Astrocyte of the cerebellum (primary cell): ENCODE measurements at regions not wholly inside any gene's neighbourhood (a gene's known extent, or its start where the extent isn't known, plus 50 kb on each side); places are given as distances from the start of the nearest gene placed in this dataset.
"Not testable (repeated sequence)": the region's sequence is repeated elsewhere in the genome, so short reads cannot be mapped to it uniquely, and the experiment has no call there.

Source experiments
- DNase-seq: peaks from one replicate; pipeline ENCODE4 v3.0.0-alpha.2; 2011; ENCODE audit warnings: low read depth
- H3K4me3 ChIP-seq: 2 replicates; pipeline ENCODE4 v1.5.1; 2011; ENCODE audit warnings: mild to moderate bottlenecking, low read depth, low read length, moderate library complexity
- in situ Hi-C: cut with HindIII; loops from 2 replicates; pipeline ENCODE4 v1.10.0; 2017; ENCODE audit warnings: low sequenced_read_pairs
- TF ChIP-seq, protein P1 (sequence below): IDR thresholded peaks from 2 replicates; pipeline ENCODE4 v1.5.1; 2012; ENCODE audit warnings: low read length, low read depth, moderate library complexity, mild to moderate bottlenecking; ENCODE audit errors: missing control alignments

DNA sequence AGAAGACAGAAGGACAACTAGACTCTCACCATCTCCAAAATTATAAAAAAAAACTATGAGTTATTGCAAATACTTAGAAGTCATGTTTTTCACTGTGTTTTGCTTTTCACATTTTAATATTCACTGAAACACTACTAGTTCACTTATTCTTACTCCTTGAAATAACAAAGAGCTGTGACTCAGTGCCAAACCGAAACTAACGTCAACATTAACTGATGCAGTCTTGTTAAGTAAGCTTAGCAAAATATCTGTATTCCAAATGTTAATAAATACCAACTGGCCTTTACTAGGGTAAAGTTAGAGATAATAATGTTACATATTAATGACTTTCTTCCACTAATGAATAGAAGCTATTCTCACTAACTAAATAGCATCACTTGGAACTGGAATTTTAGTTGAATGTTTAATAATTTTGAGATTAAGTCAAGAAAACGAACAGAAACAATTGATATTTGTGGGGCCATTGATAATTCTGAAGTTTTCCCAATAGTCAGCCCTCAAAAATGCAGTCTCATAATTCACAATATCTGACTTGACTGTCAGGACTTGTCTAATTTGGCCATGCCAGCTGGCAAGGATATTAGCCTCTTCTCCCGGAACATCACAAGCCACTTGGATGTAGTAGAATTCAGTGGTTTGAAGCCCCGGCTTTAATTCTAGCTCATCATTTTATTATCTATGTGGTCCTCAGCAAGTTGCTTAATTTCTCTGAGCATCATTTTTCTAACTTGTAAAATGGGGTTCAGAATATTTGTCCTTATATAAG, 230.1 kb upstream of the DDI1 start:
- DNase-seq, result peak; percentile 82
- in situ Hi-C loops, result loop anchor here (10.0 kb wide), 1 partner anchor 358 kb away; the partner anchor contains the start of gene PDGFD
- TF ChIP-seq, protein P1, sequence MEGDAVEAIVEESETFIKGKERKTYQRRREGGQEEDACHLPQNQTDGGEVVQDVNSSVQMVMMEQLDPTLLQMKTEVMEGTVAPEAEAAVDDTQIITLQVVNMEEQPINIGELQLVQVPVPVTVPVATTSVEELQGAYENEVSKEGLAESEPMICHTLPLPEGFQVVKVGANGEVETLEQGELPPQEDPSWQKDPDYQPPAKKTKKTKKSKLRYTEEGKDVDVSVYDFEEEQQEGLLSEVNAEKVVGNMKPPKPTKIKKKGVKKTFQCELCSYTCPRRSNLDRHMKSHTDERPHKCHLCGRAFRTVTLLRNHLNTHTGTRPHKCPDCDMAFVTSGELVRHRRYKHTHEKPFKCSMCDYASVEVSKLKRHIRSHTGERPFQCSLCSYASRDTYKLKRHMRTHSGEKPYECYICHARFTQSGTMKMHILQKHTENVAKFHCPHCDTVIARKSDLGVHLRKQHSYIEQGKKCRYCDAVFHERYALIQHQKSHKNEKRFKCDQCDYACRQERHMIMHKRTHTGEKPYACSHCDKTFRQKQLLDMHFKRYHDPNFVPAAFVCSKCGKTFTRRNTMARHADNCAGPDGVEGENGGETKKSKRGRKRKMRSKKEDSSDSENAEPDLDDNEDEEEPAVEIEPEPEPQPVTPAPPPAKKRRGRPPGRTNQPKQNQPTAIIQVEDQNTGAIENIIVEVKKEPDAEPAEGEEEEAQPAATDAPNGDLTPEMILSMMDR, result no peak
- H3K4me3 ChIP-seq, result no peak overlapping the region

- no peak overlapping the region for H3K4me3 ChIP-seq
- in situ Hi-C loops, result loop anchor here (10.0 kb wide), 1 partner anchor 357 kb away; the partner anchor contains the start of gene PDGFD
- TF ChIP-seq, protein P1, result no peak
- no peak for DNase-seq
Measured at GRCh38 chr11:103807806-103808205, 228.6 kb upstream of the DDI1 start.

DNA sequence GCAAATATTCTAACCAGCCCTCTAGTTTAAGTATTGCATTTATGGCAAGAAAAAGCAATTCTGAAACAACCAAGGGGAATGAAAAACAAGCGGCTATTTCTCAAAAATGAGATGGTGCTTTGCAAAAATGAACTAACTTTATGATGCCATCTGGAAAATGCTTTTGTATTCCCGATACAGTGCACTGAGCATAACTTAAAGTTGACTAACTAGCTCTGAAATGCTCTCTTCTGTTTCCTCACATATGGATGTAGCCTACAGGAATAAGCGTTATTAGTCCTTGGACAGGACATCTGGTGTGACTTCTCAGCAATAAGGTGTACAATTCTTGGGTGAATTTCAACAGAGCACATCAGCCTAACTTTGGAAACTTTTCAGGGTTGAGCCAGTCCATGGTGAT, 228.2 kb upstream of the DDI1 start:
- DNase-seq, result no peak
- H3K4me3 ChIP-seq, result no peak overlapping the region
- in situ Hi-C loops, result loop anchor here (10.0 kb wide), 1 partner anchor 357 kb away; the partner anchor contains the start of gene PDGFD
- TF ChIP-seq, protein P1, result no peak

- no peak for DNase-seq
- in situ Hi-C loops, result no loop called here
- TF ChIP-seq, protein P1, result no peak
- no peak overlapping the region for H3K4me3 ChIP-seq
Measured at GRCh38 chr11:103811870-103812455, 224.5 kb upstream of the DDI1 start.

- TF ChIP-seq, protein P1, result no peak
- no peak overlapping the region for H3K4me3 ChIP-seq
- in situ Hi-C loops, result no loop called here
- no peak for DNase-seq
Measured at GRCh38 chr11:103812680-103813079, 223.8 kb upstream of the DDI1 start.

DNA sequence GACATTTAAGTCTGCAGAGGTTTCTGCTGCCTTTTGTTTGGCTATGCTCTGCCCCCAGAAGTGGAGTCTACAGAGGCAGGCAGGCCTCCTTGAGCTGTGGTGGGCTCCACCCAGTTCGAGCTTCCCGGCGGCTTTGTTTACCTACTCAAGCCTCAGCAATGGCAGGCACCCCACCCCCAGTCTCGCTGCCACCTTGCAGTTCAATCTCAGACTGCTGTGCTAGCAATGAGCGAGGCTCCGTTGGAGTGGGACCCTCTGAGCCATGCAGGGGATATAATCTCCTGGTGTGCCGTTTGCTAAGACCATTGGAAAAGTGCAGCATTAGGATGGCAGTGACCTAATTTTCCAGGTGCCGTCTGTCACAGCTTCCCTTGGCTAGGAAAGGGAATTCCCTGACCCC, 216.1 kb upstream of the DDI1 start:
- in situ Hi-C loops, H3K4me3 ChIP-seq, DNase-seq: not testable (repeated sequence)

GRCh38 chr11:103824116-103824515, 212.3 kb upstream of the DDI1 start:
- H3K4me3 ChIP-seq, result no peak overlapping the region
- no peak for DNase-seq
- TF ChIP-seq, protein P1, result no peak
- in situ Hi-C loops, result no loop called here
